ENCODE measurements at regions not wholly inside any gene's neighbourhood (a gene's known extent, or its start where the extent isn't known, plus 50 kb on each side); places are given as distances from the start of the nearest gene placed in this dataset.

DNA sequence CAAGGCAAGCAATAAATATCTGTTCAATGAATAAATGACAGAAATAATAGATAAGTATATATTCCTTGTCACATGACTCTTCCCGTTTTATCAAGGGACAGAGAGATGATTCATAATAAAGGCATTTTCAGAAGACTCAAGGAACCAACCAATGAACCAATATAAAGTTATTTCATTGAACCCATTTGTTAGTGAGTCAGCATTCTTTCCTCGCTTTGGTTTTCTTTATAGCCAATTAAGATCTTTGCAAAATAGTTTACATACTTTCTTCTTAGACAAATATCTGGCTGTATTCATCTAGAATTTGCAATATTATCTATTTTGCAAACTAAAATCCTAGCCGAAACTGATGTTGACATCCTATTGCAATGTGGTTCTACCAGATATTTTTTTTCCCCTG is 269.4 kb downstream of the IL15 start:
- DNase-seq (no peak), ATAC-seq (no peak)
- intact Hi-C loops (cut with DNase I, micrococcal nuclease) = no loop called here

DNA sequence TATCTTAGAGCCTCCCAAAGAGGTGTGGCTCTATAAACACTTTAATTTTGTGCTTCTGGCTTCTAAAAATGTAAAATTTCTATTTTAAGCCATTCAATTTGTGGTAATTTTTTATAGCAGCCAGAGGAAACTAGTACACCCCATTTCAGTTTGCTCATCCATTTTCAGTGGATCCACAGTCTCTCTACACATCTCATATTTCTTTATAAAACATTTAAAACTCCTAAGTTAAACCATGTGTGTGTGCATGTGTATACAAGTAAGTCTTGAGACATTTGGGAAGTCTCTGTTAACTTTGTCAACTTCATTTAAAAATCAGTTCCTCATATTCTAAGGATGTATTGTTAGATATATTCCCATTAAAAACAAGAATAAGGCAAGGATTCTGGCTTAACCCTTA is 273.2 kb downstream of the IL15 start:
- intact Hi-C loops (cut with DNase I, micrococcal nuclease) = no loop called here

DNA sequence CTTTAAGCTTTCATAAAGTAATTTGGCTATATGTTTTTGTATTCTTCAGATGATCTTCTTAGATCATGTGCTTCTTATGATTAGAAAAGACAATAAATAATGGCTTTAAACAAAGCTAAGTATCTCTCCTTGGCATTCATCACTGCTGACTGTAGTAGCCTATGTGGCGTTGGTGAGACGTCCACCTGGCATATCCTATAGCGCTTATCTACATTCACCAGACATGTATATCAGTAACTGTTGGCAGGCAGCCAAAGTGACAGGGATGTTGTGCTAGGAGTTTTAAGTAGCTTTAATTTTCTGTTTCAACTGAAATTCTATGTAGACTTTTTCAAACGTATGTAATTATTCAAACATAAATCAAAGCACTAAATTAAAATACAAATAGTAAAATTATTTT is 276.4 kb downstream of the IL15 start:
- intact Hi-C loops (cut with DNase I, micrococcal nuclease) = no loop called here
- DNase-seq = peak in 1 of 2 donors; percentile 31

More for the DNA sequence above, 273.2 kb downstream of the IL15 start:
- DNase-seq (no peak), ATAC-seq (no peak)

DNA sequence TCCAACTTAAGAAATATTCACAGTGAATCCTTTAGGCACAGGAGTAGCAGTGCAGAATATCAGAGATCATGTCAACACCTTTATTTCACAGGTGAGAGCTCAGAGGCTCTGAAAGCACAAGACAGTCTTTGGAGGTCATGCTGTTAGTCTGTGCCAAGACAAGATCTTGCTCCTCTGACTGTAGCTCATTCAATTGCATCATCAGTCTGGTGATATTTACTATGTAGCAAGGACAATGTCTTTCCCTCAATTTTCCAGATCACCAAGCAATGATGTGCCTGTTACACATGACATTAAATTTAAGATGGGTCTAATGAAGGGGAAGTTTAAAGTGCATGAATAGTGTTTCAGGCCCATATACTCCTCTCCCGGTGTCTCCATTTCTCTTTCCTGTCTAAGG is 277.5 kb downstream of the IL15 start:
- intact Hi-C loops (cut with DNase I, micrococcal nuclease) = no loop called here
- no peak for DNase-seq
- no peak for ATAC-seq

More for the DNA sequence above, 276.4 kb downstream of the IL15 start:
- no peak for ATAC-seq

DNA sequence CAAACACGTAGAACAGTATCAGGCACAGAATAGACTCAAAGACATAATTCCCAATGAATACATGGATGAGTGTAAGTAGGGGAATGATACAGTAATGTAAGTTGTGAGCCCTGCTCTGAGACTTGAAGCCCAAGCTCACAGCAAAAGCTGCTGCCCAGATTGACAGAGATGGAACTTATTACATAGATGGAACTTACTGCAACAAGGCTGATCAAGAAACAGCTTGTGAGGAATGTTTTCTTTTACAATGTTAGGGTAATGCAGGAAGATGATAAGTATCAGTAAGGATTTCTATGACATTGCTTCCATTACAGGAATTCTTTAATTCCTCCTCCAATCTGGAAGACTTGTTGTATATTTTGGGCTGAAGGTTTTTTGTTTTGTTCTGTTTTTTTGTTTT is 278.4 kb downstream of the IL15 start:
- DNase-seq (no peak), ATAC-seq (no peak)
- intact Hi-C loops (cut with DNase I, micrococcal nuclease) = no loop called here

DNA sequence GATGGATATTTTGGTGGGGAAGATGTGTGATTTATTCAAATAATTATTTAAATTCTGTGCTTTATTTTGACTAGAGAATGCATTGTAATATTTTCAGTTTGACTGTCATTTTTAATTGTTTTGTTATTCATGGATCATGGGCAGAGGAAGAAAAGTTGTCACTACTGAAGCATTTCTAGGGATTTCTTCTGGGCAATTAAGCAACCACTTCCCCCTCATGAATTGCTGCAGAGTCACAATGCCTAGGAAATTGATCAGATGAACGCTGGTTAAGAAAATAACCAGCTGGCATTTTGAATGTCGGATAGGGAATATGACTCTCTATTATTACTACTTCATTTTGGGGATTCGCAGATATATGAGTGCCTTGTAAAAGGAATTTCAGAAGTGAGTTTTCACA is 283.3 kb downstream of the IL15 start:
- DNase-seq = no peak
- intact Hi-C loops (cut with DNase I, micrococcal nuclease) = no loop called here
- ATAC-seq = no peak

DNA sequence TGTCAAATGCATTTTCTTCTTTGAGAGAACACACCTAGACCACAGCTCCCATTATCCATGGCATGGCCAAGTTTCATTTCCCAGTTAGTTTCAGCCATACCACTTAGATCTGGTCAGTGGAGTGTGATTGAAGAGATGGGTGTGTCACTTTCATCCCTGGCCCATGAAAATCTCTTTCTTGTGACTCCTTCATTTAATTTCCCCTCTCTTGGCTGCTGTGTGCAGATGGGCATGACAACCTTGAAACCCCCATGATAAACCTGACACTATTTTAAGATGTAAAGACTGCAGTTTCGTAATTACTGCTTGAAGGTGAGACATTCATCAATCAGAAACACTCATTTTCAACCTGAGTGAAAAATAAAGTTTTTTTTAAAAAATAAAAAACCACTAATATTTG is 284.9 kb downstream of the IL15 start:
- intact Hi-C loops (cut with DNase I, micrococcal nuclease) = no loop called here
- ATAC-seq = no peak
- DNase-seq = no peak

DNA sequence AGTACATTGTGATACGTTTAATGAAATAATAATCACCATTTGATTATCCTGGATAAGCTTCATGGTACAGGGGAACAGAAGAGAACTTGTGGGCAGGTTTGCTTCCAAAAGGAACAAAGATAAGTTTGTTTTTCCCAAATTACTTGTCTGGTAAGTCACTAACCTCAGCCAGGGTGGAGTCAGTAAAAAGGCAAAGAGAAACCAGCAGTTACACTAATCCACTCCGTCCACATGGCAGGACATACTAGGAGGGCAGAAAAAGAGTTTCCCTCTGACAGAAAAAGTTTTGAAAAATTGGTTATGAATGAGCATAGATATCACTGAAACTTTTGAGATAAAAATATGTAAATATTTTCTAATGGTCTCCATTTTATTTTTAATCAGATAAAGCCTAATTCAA is 285.9 kb downstream of the IL15 start:
- no peak for ATAC-seq
- no peak for DNase-seq
- intact Hi-C loops (cut with DNase I, micrococcal nuclease) = no loop called here

DNA sequence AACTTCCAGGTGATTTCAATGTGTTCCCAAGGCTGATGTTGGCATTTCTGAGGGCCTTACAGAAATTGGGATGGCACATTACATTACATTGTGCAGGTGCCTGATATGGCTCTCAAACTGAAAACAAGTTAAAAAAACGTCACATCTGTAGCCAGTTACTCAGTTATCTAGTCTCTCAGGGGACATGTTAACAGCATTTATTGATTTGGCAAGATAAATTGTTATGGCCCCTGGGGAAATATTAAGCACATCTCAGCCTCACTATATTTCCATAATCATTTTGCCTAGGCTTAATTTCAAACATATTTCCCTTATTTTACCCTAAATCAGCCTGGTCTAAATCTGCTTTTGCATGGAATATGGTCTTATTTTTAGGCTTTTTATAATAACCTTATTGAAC is 290.0 kb downstream of the IL15 start:
- ATAC-seq (no peak), DNase-seq (no peak)
- intact Hi-C loops (cut with DNase I, micrococcal nuclease) = no loop called here

DNA sequence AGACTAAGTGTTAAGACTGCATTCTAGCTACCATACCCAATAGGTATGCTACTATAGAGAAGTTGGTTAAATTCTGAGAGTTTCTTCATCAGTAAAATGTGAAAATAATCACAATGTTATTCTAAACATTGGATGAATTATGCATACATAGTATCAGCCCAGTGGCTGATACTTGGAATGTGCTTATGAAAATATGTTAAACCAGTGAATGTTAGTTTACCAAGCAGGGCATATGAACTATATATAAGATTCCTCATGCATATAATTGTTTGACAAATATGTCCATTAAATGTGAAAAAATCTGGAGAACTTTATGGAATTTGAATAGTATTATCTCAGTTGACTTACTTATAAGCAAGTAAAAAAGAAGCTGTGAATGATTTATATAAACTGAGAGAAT is 296.1 kb downstream of the IL15 start:
- intact Hi-C loops (cut with DNase I, micrococcal nuclease) = no loop called here
- no peak for ATAC-seq

DNA sequence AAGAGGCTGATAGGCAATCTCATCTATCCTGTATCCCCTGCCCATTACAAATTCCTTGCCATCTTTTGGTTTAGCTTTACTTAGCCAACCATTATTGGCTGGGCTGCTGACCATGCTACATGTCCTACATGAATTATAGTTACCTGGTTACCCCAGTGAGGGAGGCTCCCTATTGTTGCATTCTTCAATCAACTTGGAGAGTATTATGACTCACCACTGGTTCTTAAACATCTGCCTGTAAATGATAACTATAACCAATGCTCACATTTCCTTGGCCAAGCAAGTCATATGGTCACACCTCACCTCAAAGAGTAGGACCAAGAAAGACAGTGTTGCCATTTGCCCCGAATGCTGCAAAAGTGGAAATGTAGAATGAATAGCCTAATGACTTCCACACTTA is 297.6 kb downstream of the IL15 start:
- ATAC-seq (no peak), DNase-seq (no peak)
- intact Hi-C loops (cut with DNase I, micrococcal nuclease) = no loop called here

More for the DNA sequence above, 296.1 kb downstream of the IL15 start:
- no peak for DNase-seq

DNA sequence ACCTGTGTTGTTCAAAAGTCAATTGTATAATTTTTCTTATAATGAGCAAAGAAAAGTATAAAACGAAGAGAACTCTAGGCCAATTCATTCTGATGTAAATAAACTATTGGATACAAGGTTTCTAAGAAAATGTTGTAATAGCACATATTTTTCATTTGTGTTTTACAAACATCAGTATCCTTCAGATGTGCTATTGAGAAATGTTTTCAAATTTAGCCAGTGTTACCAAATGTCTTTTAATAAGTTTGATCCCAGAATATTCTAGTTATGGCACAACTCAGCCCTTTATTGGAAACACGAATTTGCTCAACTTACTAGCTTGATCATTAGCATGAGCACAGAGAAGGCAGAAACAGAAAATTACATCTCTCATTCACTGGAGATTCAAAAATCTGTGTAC is 319.3 kb downstream of the IL15 start:
- DNase-seq (no peak), ATAC-seq (no peak)
- intact Hi-C loops (cut with DNase I, micrococcal nuclease) = no loop called here

DNA sequence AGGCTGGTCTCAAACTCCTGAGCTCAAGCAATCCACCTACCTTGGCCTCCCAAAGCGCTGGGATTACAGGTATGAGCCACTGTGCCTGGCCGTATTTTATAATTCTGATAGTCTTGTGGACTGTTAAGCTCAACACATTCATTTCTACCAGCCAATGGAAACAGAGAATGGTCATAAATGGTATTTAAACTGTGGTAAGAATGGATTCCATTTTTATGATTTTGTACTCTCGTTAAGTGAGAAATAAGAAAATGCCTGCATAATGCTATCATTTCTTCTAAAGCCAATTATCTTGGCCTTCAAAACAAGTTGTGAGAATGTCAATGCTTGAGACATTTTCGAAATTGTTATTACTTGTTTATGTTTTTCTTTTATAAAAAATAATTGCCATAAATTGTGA is 321.0 kb downstream of the IL15 start:
- intact Hi-C loops (cut with DNase I, micrococcal nuclease) = no loop called here
- DNase-seq (no peak), ATAC-seq (no peak)

DNA sequence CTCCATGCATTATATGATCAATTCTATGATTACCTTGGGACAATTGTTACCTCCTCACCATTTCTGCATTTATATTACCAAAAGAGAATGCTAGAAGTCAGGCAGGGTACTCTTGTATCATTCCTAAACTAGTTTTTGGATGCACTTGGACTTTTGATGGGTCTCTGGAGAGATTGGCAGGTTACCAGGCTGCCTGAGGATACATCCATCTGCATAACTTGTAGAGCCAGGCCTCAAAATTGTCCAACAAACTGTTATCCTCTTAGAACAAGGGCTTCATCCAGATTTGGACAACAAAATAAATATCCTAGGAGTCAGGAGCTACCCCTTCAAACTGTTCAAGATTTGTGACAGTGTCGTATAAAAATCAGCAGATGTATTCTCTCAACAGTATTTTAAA is 326.1 kb downstream of the IL15 start:
- DNase-seq (no peak), ATAC-seq (no peak)
- intact Hi-C loops (cut with DNase I, micrococcal nuclease) = no loop called here

DNA sequence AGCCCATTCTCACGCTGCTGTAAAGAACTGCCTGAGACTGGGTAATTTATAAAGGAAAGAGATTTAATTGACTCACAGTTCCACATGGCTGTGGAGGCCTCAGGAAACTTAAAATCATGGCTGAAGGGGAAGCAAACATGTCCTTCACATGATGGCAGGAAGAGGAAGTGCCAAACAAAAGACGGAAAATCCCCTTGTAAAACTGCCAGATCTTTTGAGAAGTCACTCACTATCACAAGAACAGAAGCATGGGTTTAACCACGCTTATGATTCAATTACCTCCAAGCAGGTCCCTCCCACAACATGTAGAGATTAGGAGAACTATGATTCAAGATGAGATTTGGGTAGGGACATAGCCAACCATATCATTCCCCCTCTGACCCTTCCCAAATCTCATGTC is 335.5 kb downstream of the IL15 start:
- DNase-seq = no peak
- intact Hi-C loops (cut with DNase I, micrococcal nuclease) = no loop called here
- no peak for ATAC-seq

DNA sequence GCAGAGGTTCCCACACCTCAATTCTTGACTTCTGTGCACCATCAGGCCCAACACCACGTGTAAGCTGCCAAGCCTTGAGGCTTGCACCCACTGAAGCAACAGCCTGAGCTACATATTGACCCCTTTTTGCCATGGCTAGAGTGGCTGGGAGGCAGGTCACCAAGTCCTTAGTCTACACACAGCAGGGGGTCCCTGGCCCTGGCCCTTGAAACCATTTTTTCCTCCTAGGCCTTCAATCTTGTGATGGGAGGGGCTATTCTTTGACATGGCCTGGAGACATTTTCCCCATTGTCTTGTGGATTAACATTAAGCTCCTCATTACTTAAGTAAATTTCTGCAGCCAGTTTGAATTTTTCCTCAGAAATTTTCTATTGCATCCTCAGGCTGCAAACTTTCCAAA is 336.6 kb downstream of the IL15 start:
- DNase-seq (no peak), ATAC-seq (no peak)
- intact Hi-C loops (cut with DNase I, micrococcal nuclease) = no loop called here
